Lower lobe of right lung (tissue), 2 donors: ENCODE measurements at regions not wholly inside any gene's neighbourhood (a gene's known extent, or its start where the extent isn't known, plus 50 kb on each side); places are given as distances from the start of the nearest gene placed in this dataset.

Experiments used
- ATAC-seq, 2 donors: fragments of 200-7000 bp; cut with Tn5 transposase; one replicate each; pipeline ENCODE4 v1.9.1; 2020 to 2022; ENCODE audit warnings: mild to moderate bottlenecking in 2 of 2, moderate library complexity in 2 of 2
- DNase-seq: peaks from one replicate; pipeline ENCODE4 v3.0.0-alpha.2; 2020
- H3K27ac ChIP-seq: fragments of 200-600 bp; one replicate; pipeline ENCODE4 v1.8.0; 2022
- H3K27me3 ChIP-seq: fragments of 200-600 bp; one replicate; pipeline ENCODE4 v1.8.0; 2022; ENCODE audit warnings: low read depth
- H3K36me3 ChIP-seq: fragments of 200-600 bp; one replicate; pipeline ENCODE4 v1.8.0; 2022; ENCODE audit warnings: mild to moderate bottlenecking
- H3K4me1 ChIP-seq: fragments of 200-600 bp; one replicate; pipeline ENCODE4 v1.8.0; 2022
- H3K4me3 ChIP-seq: fragments of 200-600 bp; one replicate; pipeline ENCODE4 v1.8.0; 2022; ENCODE audit warnings: mild to moderate bottlenecking
- H3K9me3 ChIP-seq: fragments of 200-600 bp; one replicate; pipeline ENCODE4 v1.8.0; 2022
- intact Hi-C: fragments of 100-400 bp; cut with DNase I; formaldehyde crosslinking; loops from one replicate; pipeline ENCODE4 v1.11.0; 2022
- TF ChIP-seq, protein P1 (sequence below): fragments of 200-600 bp; IDR thresholded peaks from one replicate; pipeline ENCODE4 v1.8.0; 2022; ENCODE audit warnings: antibody characterized with exemption, mild to moderate bottlenecking
- donor health status: DM: no; HTN: yes; CAD: no; lungs with severe emphysema.

DNA sequence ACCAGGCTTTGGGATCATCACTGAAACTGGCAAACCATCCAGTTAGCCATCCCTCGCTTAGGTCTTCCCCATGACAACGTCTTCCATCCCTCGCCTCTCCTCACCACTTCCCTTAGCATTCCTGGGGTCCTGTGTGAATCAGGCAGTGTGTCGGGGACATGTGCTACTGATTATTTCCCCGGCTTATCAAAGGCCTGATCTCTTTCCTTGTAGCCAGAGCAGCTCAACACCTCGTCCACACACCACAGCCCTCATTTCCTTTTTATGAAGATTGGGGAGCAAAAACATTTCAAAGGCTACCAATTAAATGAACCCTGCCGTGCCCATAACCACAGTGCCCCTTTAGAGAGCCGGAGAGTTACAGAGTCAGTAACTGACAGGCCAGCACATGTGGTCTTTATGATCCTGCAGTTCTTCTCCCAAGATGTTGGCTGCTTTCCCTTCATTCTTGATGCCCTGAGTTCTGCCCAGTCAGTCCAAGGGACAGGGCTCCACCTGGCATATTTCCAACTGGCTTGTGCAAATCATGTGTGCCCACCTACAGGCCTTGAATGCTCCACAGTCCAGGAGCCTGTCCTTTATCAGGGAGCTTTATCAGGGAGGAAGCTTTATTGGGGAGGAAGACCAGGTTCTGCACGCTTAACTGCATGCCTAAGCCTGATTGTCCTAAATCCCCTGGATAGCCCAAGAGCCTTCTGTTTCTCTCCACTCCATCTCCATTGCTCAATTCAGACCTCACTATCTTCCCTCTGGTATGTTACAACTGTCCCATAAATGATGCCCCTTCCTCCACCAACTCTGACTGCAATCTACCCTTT lies 343.1 kb downstream of the CYRIA start:
- Histone ChIP-seq H3K9me3 (no peaks in the 10 kb centered on the region), H3K4me3 (no peak overlapping the region), H3K27ac (no peak overlapping the region), H3K36me3 (no peaks in the 10 kb centered on the region), H3K4me1 (peaks cover 10% of the 10 kb centered on the region), H3K27me3 (no peaks in the 10 kb centered on the region)
- intact Hi-C loops: no loop called here
- DNase-seq (no peak), ATAC-seq (no peak)
- TF ChIP-seq, protein P1, sequence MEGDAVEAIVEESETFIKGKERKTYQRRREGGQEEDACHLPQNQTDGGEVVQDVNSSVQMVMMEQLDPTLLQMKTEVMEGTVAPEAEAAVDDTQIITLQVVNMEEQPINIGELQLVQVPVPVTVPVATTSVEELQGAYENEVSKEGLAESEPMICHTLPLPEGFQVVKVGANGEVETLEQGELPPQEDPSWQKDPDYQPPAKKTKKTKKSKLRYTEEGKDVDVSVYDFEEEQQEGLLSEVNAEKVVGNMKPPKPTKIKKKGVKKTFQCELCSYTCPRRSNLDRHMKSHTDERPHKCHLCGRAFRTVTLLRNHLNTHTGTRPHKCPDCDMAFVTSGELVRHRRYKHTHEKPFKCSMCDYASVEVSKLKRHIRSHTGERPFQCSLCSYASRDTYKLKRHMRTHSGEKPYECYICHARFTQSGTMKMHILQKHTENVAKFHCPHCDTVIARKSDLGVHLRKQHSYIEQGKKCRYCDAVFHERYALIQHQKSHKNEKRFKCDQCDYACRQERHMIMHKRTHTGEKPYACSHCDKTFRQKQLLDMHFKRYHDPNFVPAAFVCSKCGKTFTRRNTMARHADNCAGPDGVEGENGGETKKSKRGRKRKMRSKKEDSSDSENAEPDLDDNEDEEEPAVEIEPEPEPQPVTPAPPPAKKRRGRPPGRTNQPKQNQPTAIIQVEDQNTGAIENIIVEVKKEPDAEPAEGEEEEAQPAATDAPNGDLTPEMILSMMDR: no peak

DNA sequence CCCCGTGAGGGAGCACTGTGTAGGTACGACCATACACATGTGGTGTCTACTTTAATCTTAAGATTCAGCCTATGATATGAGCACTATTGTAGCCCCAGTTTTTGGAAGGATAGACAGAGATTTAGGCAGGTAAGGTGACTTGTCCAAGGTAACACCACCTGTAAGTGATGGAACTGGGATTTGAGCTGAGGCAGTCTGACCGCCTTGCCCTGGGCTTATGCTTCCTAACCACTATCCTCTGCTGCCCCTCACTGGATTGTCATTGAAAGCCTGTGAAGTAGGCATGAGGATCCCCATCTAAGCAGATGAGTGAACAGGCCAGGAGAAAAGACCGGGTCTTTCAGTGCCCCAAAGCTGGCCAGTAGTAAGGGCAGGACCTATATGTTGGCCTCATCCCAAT lies 343.8 kb downstream of the CYRIA start:
- TF ChIP-seq, protein P1: no peak

DNA sequence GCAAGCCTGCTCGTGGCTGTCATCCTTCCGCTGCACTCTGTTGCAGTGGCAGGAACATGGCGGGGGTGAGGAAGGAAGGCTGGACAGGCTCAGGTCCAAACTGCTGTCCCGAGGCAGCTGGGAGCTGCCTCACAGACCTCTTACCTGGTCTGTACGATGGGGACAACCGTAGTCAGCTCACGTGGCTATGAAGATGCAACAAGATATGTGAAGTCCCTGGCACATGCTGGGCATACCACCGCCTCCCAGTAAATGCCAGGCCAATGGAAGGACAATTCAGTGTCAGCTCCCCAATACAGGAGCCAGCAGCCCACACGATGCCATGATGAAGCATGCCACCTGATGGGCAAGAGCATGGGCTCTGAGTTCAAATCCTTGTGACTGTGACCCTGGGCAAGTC lies 344.4 kb downstream of the CYRIA start:
- ATAC-seq (no peak), DNase-seq (no peak)
- Histone ChIP-seq H3K9me3 (no peaks in the 10 kb centered on the region), H3K36me3 (no peaks in the 10 kb centered on the region), H3K27ac (no peak overlapping the region), H3K27me3 (no peaks in the 10 kb centered on the region), H3K4me3 (no peak overlapping the region), H3K4me1 (peaks cover 10% of the 10 kb centered on the region)
- intact Hi-C loops: no loop called here
- TF ChIP-seq, protein P1: no peak

More for the DNA sequence above, 343.8 kb downstream of the CYRIA start:
- Histone ChIP-seq H3K9me3 (no peaks in the 10 kb centered on the region), H3K4me3 (no peak overlapping the region), H3K4me1 (peaks cover 10% of the 10 kb centered on the region), H3K36me3 (no peaks in the 10 kb centered on the region), H3K27me3 (no peaks in the 10 kb centered on the region), H3K27ac (no peak overlapping the region)
- DNase-seq (no peak), ATAC-seq (no peak)
- intact Hi-C loops: no loop called here

DNA sequence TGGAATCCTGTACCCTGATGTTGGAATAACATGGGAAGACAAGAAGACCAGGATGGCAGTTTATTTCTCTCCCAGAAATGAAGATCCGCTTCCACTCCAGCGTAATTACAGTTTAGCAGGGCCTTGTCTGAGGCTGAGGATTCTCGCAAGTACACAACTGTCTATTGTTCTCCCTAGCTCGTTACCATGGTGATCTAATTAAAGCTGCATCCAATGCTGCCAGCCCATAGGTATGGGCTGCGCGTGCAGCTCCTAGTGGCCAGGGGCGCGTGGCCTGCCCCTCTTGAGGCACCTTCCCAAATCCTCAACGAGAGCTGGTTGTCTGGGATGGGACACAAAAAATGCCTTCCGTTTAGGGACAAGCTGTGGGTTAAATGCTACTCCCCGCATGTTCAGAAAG lies 344.9 kb downstream of the CYRIA start:
- no peak for ATAC-seq
- TF ChIP-seq, protein P1: no peak
- no peak overlapping the region for H3K27ac ChIP-seq
- intact Hi-C loops: no loop called here
- H3K27me3 ChIP-seq: no peaks in the 10 kb centered on the region
- H3K4me1 ChIP-seq: peaks cover 10% of the 10 kb centered on the region
- H3K4me3 ChIP-seq: no peak overlapping the region
- no peaks in the 10 kb centered on the region for H3K36me3 ChIP-seq
- H3K9me3 ChIP-seq: no peaks in the 10 kb centered on the region
- DNase-seq: no peak

DNA sequence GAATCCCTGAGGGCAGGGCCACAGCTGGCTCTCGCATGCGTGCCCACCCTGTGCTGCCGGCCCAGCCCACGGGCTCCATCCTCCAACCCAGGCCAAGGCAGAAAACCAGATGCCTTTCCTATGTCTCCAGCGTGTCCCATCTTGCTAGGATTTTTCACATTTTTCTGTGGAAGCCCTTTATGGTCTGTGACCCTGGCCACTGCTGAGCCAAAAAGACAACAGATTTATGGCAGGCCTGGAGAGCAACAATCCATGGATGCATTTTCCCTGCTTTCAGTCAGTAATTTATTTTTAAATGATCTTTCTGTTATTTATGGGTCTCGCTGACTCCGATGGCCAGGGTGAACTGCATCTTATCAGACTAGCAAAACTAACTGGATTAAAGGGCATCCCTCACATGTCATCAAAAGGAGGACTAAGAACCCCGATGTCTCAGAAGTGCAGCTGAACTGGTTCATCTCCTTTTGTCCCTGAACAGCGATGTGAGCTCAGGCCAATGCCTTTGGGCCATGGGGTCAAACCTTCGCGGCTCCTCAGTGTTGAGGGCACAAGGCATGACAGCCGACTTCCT lies 346.0 kb downstream of the CYRIA start:
- no peak overlapping the region for H3K4me3 ChIP-seq
- no peak for DNase-seq
- ATAC-seq: no peak
- peaks cover 10% of the 10 kb centered on the region for H3K4me1 ChIP-seq
- intact Hi-C loops: no loop called here
- H3K27me3 ChIP-seq: no peaks in the 10 kb centered on the region
- no peak overlapping the region for H3K27ac ChIP-seq
- no peaks in the 10 kb centered on the region for H3K9me3 ChIP-seq
- no peaks in the 10 kb centered on the region for H3K36me3 ChIP-seq
- TF ChIP-seq, protein P1: no peak
